AG09319 (cell line): ENCODE measurements at regions not wholly inside any gene's neighbourhood (a gene's known extent, or its start where the extent isn't known, plus 50 kb on each side); places are given as distances from the start of the nearest gene placed in this dataset.

Experiments
- DNase-seq: peaks from one replicate; pipeline ENCODE4 v3.0.0-alpha.2; 2010; ENCODE audit warnings: low read depth; ENCODE audit errors: extremely low read depth
- TF ChIP-seq, protein P1 (sequence below): IDR thresholded peaks from 2 replicates; pipeline ENCODE4 v1.5.1; 2011; ENCODE audit warnings: low read depth, mild to moderate bottlenecking, inconsistent platforms, low read length, moderate library complexity

DNA sequence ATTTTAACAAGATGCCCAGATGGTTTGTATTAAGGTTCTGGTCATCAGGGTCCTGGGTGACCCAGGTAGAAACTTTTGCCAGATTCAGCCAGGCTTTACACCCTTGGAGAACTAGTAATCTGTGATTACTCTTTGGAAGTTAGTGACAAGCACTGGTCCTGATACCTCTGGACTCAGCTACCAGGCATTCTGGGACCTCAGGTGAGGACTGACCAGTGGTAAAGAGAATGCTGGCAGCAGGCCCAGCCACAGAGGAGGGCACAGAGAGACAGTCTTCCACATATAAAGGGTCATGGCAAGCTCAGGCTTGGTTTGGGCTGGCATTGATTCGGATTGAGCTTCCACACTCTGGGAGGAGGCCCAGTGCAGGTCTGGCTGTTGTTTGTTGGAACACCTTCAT is 112.0 kb upstream of the CHST15 start:
- no peak for DNase-seq
- TF ChIP-seq, protein P1, sequence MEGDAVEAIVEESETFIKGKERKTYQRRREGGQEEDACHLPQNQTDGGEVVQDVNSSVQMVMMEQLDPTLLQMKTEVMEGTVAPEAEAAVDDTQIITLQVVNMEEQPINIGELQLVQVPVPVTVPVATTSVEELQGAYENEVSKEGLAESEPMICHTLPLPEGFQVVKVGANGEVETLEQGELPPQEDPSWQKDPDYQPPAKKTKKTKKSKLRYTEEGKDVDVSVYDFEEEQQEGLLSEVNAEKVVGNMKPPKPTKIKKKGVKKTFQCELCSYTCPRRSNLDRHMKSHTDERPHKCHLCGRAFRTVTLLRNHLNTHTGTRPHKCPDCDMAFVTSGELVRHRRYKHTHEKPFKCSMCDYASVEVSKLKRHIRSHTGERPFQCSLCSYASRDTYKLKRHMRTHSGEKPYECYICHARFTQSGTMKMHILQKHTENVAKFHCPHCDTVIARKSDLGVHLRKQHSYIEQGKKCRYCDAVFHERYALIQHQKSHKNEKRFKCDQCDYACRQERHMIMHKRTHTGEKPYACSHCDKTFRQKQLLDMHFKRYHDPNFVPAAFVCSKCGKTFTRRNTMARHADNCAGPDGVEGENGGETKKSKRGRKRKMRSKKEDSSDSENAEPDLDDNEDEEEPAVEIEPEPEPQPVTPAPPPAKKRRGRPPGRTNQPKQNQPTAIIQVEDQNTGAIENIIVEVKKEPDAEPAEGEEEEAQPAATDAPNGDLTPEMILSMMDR: no peak

DNA sequence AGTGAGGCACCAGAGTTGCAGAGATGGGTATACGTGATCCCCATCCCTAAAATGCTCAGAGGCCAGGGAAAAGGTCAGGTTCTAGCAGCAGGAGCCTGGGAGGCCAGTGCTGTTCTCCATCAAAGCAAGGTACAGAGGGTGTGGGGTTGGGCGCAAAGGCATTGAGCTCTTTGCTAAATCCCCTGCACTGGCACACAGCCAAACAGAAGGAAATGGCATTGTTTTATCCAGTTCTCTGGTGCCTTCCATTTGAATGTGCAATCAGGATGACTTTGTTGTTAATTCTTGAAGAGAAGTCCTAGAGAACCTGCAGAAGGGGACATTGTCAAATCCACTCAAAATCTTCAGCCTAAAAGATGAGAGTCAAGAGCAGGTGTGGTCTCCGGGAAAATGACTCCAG is 111.3 kb upstream of the CHST15 start:
- TF ChIP-seq, protein P1: no peak
- DNase-seq: no peak

DNA sequence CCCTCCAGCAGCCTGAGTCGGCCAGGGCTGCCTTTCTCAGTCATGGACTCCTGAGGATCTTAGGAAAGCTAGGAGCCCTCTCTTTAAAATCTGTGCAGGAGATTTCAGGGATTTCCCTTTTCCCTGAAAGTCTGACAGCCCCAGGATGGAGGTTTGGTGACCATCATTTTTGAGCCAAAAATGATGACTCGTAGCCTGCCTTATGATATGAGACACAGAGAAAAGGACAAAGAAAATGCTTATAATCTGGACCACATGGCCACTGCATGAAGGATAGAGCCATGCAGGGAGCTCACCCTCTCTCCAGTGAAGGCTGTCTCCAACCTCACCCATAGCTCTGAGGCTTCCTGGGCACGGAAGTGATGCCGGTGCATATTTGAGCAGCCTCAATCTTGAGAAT is 106.6 kb upstream of the CHST15 start:
- no peak for DNase-seq
- TF ChIP-seq, protein P1: no peak

DNA sequence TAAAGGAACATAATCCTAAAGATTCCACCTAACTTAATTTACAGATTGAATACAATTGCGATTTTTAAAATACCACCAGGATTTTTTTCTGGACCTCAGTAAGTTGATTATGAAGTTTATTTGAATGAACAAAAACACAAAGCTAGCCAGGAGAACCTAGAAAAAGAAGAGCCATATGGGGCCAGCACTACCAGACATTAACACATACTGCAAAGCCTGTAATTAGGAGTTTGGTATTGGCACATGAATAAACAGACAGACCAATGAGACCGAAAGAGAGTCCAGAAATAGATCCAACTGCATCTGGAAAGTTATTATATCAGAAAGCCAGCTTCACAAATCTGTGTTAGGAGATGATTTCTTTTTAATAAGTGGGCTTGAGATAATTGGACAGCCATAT is 105.5 kb upstream of the CHST15 start:
- DNase-seq: no peak
- TF ChIP-seq, protein P1: no peak

DNA sequence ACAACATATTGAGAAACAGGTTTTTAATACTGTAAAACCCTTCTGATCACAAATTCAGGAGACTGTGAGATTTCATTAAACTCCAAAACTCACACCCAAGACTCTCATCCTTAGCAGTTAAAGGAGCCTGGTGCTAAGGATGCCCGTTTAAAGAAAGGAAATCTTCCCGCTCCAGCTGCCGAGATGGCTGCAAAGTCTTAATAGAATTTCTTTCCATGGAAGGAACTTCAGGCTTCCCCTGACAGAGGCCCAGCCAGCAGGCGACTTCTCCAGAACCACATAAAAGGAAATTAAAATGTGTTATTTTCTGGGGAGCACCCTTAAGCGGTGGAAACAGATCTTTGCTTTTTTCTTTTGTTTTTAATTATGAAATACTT is 104.7 kb upstream of the CHST15 start:
- TF ChIP-seq, protein P1: no peak
- DNase-seq: no peak

DNA sequence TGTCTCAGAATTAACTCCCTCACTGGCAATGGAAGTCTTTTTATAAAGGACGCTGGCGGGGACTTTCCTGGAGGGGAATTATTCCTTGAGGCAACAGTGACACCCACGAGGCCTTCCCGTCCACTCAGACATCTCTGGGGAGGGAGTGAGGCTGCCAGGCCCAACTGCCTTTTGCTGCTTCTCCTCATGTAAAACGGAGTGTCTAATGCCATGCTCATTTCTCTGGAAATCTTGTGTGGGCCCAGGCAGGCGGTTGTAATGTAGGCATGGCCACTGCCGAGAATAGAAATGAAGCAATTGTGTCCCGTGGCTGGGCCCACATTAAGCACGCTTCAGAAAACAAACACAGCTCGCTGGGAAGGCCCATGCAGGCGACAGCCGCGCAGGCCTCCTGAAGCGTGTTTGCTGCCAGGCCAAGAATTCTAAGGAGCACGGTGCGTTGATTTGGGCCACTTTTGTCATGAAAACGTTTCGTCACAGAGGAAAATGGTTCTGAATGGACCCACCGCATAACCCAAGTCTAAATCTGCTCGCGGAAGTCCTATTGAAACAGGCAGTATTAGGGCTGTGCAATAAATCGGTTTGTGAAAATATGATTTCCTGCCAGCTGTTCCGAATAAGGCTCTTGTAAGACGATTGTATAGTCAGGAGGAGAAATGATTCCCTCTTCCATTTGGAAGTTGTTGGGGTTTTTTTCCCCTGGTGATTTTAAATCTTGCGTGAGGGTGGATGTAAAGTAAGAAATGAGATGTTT is 104.2 kb upstream of the CHST15 start:
- TF ChIP-seq, protein P1: no peak
- DNase-seq: no peak

DNA sequence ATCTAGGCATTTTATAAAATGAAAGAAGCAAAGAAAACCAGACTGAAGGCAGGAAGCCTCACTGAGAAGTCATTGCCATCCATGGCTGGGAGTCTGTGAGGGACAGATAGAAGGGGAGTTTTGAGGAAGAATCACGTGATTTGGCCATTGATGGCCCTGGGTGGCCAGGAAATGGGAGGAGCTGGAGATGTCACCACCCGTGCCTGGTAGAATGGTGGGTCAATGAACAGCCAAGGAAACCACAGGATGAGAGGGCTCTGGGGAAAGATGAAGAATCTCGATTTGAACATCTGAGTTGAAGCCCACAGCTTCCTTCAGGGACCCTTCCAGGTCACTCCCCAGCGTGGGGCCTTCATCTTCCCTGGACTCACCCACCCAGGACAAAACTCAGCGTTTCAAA is 103.3 kb upstream of the CHST15 start:
- TF ChIP-seq, protein P1: no peak
- DNase-seq: no peak
